ENCODE measurements at regions not wholly inside any gene's neighbourhood (a gene's known extent, or its start where the extent isn't known, plus 50 kb on each side); places are given as distances from the start of the nearest gene placed in this dataset.

DNA sequence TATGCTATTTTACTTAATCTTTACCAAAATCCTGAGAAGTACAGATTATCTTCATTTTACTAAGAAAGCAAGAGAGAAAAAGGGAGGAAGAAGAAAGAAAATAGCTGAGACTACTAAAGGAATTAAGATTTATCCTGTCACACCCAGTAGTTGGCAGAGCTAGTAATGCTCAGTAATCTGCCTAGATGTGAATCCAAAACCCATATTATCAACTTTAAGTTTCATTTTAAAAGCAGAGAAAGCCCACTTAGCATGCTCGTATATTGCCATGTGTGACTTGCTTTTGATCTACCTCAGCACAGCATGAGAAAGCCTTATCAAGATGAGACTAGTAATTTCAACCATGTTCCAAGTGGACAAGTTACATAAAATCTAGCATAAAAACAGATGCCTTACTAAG, 451.5 kb downstream of the TENT5A start:
- TF ChIP-seq, protein P1, sequence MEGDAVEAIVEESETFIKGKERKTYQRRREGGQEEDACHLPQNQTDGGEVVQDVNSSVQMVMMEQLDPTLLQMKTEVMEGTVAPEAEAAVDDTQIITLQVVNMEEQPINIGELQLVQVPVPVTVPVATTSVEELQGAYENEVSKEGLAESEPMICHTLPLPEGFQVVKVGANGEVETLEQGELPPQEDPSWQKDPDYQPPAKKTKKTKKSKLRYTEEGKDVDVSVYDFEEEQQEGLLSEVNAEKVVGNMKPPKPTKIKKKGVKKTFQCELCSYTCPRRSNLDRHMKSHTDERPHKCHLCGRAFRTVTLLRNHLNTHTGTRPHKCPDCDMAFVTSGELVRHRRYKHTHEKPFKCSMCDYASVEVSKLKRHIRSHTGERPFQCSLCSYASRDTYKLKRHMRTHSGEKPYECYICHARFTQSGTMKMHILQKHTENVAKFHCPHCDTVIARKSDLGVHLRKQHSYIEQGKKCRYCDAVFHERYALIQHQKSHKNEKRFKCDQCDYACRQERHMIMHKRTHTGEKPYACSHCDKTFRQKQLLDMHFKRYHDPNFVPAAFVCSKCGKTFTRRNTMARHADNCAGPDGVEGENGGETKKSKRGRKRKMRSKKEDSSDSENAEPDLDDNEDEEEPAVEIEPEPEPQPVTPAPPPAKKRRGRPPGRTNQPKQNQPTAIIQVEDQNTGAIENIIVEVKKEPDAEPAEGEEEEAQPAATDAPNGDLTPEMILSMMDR (IDR thresholded peaks at IDR 0.05; ENCODE audit: insufficient read depth, low read length, poor library complexity, severe bottlenecking) = no peak
- no peaks in the 10 kb centered on the region for H3K27me3 ChIP-seq (ENCODE audit: control insufficient read depth, insufficient read depth, low read length)
- H3K36me3 ChIP-seq (ENCODE audit: control insufficient read depth, insufficient read depth, low read length) = no peaks in the 10 kb centered on the region
- DNase-seq (ENCODE audit: low read depth) = no peak
- no peak overlapping the region for H3K4me3 ChIP-seq (ENCODE audit: low read depth, low read length)

DNA sequence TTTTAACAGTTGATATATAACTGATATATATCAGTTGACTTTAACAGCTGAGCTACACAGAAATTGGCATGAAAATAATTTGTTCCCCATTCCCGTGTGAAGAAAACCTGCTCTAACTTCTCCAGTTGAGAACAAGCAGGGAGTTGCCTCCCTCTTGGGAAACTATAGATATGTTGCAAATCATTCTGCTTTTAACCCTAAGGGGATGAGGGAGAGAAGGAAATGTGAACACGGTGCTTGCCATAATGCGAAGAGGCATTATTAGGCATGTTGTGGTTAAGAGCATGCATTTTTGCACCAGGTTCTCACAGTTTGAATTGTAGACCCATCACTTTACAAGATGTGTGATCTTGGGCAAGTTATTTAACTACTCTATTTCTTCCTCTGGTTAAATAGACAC, 453.7 kb downstream of the TENT5A start:
- no peaks in the 10 kb centered on the region for H3K27me3 ChIP-seq (ENCODE audit: control insufficient read depth, insufficient read depth, low read length)
- no peak for DNase-seq (ENCODE audit: low read depth)
- no peak overlapping the region for H3K4me3 ChIP-seq (ENCODE audit: low read depth, low read length)
- no peaks in the 10 kb centered on the region for H3K36me3 ChIP-seq (ENCODE audit: control insufficient read depth, insufficient read depth, low read length)
- TF ChIP-seq, protein P1 (IDR thresholded peaks at IDR 0.05; ENCODE audit: insufficient read depth, low read length, poor library complexity, severe bottlenecking) = no peak

DNA sequence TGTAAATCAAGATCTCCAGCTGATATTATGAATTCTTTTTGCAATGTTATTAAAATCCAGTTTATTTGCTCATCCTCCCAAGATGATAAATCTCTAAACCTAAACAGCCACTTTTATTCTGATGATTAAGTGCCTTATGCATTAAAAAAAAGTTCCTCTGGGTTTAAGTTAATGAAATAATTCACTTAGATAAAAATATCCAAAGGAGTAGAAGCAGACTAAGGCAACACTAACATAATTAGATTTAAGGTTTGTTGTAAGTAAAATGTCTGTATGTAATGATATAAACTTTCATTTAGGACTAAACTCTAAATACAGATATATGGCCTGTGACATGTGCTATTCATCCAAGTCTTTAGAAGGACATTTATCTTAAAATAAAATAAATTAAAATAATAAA, 457.2 kb downstream of the TENT5A start:
- TF ChIP-seq, protein P1 (IDR thresholded peaks at IDR 0.05; ENCODE audit: insufficient read depth, low read length, poor library complexity, severe bottlenecking) = no peak
- no peaks in the 10 kb centered on the region for H3K27me3 ChIP-seq (ENCODE audit: control insufficient read depth, insufficient read depth, low read length)
- no peak overlapping the region for H3K4me3 ChIP-seq (ENCODE audit: low read depth, low read length)
- no peak for DNase-seq (ENCODE audit: low read depth)
- no peaks in the 10 kb centered on the region for H3K36me3 ChIP-seq (ENCODE audit: control insufficient read depth, insufficient read depth, low read length)

DNA sequence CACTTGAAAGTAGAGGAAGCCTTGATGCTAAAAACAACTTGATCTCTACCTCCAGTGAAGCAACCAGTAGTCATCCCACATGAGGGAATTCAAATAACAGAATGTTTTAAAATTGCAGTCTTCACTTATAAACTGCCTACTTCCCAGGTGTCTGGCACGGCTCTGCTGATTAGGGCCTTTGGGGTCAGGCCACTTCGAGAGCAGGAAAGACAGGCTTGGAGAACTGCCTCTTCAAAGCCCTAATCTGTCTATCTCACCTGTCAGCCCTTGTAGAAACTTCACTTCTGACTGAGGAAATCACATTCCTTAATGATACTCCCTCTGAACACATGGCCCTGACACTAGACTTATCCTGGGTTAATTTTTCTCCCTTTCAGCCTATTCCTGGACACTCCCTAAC, 458.6 kb downstream of the TENT5A start:
- no peaks in the 10 kb centered on the region for H3K36me3 ChIP-seq (ENCODE audit: control insufficient read depth, insufficient read depth, low read length)
- H3K27me3 ChIP-seq (ENCODE audit: control insufficient read depth, insufficient read depth, low read length) = no peaks in the 10 kb centered on the region
- no peak overlapping the region for H3K4me3 ChIP-seq (ENCODE audit: low read depth, low read length)
- DNase-seq (ENCODE audit: low read depth) = no peak
- TF ChIP-seq, protein P1 (IDR thresholded peaks at IDR 0.05; ENCODE audit: insufficient read depth, low read length, poor library complexity, severe bottlenecking) = no peak

DNA sequence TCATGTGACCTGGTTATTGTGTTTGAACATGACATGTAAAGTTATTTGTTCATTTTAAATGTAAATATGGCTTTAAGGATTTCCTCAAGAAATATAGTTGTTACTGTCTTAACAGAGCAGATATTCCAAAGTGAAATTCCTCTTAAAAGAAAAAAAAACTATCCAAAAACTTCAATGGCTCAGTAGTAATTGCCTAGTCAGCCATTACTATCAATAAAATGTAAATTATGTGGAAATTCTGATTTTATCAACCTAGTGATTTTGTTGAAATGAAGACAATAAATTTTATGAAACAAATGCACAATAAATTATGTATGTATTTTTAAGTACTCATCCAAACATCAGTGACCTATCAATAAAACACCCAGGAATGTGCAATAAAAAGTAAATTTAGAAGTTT, 463.3 kb downstream of the TENT5A start:
- H3K4me3 ChIP-seq (ENCODE audit: low read depth, low read length) = no peak overlapping the region
- H3K27me3 ChIP-seq (ENCODE audit: control insufficient read depth, insufficient read depth, low read length) = no peaks in the 10 kb centered on the region
- no peaks in the 10 kb centered on the region for H3K36me3 ChIP-seq (ENCODE audit: control insufficient read depth, insufficient read depth, low read length)
- no peak for DNase-seq (ENCODE audit: low read depth)
- TF ChIP-seq, protein P1 (IDR thresholded peaks at IDR 0.05; ENCODE audit: insufficient read depth, low read length, poor library complexity, severe bottlenecking) = no peak

DNA sequence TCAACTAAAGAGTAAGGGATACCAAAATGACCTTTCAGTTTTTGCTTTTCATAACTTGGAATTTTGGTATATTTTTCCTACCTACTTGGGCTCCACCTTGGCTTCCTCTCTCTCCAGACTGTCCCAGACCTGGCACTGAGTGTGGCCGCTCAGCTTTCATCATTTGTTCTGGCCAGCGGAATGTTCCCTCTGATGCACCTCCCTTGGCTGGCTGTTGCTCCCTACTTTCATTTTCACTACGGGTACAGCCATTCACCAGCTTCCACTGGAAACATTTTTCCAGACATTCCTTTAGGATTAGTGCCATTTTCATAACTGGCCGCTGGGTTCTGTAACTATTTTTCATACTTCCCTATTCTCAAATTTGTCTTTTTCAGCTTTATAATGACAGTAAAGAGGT, 487.4 kb downstream of the TENT5A start:
- TF ChIP-seq, protein P1 (IDR thresholded peaks at IDR 0.05; ENCODE audit: insufficient read depth, low read length, poor library complexity, severe bottlenecking) = no peak
- no peak overlapping the region for H3K4me3 ChIP-seq (ENCODE audit: low read depth, low read length)
- H3K27me3 ChIP-seq (ENCODE audit: control insufficient read depth, insufficient read depth, low read length) = no peaks in the 10 kb centered on the region
- DNase-seq (ENCODE audit: low read depth) = no peak
- H3K36me3 ChIP-seq (ENCODE audit: control insufficient read depth, insufficient read depth, low read length) = no peaks in the 10 kb centered on the region
